ENCODE measurements at regions not wholly inside any gene's neighbourhood (a gene's known extent, or its start where the extent isn't known, plus 50 kb on each side); places are given as distances from the start of the nearest gene placed in this dataset.

DNA sequence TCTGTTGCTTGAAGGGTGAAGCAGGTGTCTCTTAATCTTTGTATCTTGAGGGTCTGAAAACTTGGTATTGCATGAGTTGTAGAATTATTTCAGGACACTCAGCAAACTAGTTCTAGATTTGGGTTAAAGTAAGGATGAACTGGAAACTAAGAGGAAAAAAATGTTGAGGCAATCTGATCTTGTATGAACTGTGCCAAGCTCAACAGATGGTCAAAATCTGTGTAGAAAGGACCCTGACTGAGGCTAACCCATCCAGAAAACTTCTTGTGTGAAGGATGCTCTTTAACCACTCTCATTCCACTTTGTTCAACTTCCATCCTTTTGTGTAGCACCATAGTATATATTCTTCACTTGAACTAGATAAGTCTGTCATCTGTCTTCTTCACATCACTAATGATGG, 861.7 kb downstream of the SLC4A3 start:
- DNase-seq (no peak), ATAC-seq (no peak)
- H3K27me3 ChIP-seq, result no peaks in the 10 kb centered on the region
- no peaks in the 10 kb centered on the region for H3K9me3 ChIP-seq
- intact Hi-C loops (cut with DNase I; ENCODE audit: low total_unique reads), result no loop called here
- H3K36me3 ChIP-seq, result no peaks in the 10 kb centered on the region
- no peaks in the 10 kb centered on the region for H3K4me1 ChIP-seq
- H3K27ac ChIP-seq, result no peak overlapping the region
- no peak overlapping the region for H3K4me3 ChIP-seq
- in situ Hi-C loops (cut with MboI; ENCODE audit: low sequenced_read_pairs in 4 of 4), result no loop called here
- TF ChIP-seq, protein P1, sequence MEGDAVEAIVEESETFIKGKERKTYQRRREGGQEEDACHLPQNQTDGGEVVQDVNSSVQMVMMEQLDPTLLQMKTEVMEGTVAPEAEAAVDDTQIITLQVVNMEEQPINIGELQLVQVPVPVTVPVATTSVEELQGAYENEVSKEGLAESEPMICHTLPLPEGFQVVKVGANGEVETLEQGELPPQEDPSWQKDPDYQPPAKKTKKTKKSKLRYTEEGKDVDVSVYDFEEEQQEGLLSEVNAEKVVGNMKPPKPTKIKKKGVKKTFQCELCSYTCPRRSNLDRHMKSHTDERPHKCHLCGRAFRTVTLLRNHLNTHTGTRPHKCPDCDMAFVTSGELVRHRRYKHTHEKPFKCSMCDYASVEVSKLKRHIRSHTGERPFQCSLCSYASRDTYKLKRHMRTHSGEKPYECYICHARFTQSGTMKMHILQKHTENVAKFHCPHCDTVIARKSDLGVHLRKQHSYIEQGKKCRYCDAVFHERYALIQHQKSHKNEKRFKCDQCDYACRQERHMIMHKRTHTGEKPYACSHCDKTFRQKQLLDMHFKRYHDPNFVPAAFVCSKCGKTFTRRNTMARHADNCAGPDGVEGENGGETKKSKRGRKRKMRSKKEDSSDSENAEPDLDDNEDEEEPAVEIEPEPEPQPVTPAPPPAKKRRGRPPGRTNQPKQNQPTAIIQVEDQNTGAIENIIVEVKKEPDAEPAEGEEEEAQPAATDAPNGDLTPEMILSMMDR (IDR thresholded peaks at IDR 0.05 in 4 of 5, conservative IDR thresholded peaks at IDR 0.05 in 1 of 5), result no peak
- no peak for TF ChIP-seq POLR2A (IDR thresholded peaks at IDR 0.05)

DNA sequence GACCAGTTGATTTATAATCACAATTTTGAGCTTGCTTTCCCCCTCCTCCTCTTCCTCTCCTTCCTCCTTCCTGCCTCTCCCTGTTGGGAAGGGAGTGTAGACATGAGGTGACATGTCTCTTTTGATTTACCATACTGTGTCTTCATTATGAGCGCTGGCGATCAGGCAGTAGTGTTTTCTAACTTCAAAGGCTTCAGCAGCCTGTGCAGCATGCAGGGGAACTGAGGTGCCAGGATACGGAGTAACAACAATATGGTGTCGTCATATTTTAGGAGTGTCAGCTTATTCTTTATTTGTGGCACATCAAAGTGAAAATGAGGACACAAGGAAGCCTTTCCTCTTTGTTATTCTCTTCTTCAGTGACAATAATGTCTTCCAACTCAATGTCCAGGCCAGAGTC, 864.2 kb downstream of the SLC4A3 start:
- H3K9me3 ChIP-seq, result no peaks in the 10 kb centered on the region
- H3K4me1 ChIP-seq, result no peaks in the 10 kb centered on the region
- ATAC-seq (no peak), DNase-seq (no peak)
- in situ Hi-C loops (cut with MboI; ENCODE audit: low sequenced_read_pairs in 4 of 4), result no loop called here
- no peak overlapping the region for H3K4me3 ChIP-seq
- H3K36me3 ChIP-seq, result no peaks in the 10 kb centered on the region
- H3K27me3 ChIP-seq, result no peaks in the 10 kb centered on the region
- TF ChIP-seq POLR2A (IDR thresholded peaks at IDR 0.05), result no peak
- TF ChIP-seq, protein P1 (IDR thresholded peaks at IDR 0.05 in 4 of 5, conservative IDR thresholded peaks at IDR 0.05 in 1 of 5), result no peak
- H3K27ac ChIP-seq, result no peak overlapping the region
- intact Hi-C loops (cut with DNase I; ENCODE audit: low total_unique reads), result no loop called here

DNA sequence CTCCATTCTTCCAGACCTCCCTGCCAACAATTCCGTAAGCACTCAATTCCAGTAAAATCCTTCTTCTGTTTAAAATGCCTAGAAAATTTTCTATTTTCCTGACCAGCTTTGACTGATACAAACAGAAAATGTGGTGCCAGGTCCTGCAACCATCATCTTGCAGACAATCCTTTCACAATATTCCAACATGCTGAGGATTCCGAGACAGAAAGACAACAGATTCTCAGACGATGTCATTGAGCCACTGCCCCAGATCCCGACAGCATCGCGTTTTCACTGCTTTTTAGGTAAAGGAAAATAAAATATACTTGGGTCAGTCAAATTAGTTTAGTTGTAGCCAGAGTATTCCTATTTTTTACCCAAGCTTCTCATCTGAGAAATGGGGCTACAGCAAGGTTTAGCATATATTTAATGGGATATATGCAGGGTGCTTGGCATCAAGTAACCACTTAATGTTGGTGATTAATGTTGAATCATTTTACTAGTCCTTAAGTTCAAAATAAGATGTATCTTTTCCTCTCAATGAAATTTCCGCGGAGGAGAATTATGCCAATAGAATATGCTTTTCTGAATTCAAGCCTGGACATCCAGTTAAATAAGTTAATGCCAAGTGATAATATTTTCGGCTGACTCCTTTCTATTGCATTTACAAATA, 866.6 kb downstream of the SLC4A3 start:
- DNase-seq (no peak), ATAC-seq (no peak)
- H3K4me3 ChIP-seq, result no peak overlapping the region
- TF ChIP-seq POLR2A (IDR thresholded peaks at IDR 0.05), result no peak
- TF ChIP-seq, protein P1 (IDR thresholded peaks at IDR 0.05 in 4 of 5, conservative IDR thresholded peaks at IDR 0.05 in 1 of 5), result no peak
- H3K27ac ChIP-seq, result no peak overlapping the region
- no peaks in the 10 kb centered on the region for H3K27me3 ChIP-seq
- no peaks in the 10 kb centered on the region for H3K4me1 ChIP-seq
- in situ Hi-C loops (cut with MboI; ENCODE audit: low sequenced_read_pairs in 4 of 4) (no loop called here), intact Hi-C loops (cut with DNase I; ENCODE audit: low total_unique reads) (no loop called here)
- H3K36me3 ChIP-seq, result no peaks in the 10 kb centered on the region
- H3K9me3 ChIP-seq, result no peaks in the 10 kb centered on the region

DNA sequence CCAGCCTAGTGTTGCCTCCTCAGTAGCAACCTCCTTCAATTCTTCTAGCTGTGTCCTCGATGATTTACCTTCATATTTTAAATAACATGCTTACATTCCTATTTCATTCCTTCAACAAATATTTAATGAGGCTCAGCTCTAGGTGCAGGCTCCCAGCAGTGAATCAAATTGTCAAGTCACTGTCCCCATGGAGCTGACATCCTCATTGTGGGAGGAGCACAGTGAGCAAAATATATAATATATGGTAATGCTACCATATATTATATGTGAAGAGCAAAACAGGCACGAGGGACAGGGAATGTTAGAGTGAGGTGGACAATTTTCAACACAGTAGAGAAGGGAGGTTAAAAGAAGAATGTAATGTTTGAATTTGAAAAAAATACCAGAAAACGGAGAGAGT, 869.1 kb downstream of the SLC4A3 start:
- no peak overlapping the region for H3K27ac ChIP-seq
- DNase-seq, result no peak
- H3K4me1 ChIP-seq, result no peaks in the 10 kb centered on the region
- no peaks in the 10 kb centered on the region for H3K36me3 ChIP-seq
- in situ Hi-C loops (cut with MboI; ENCODE audit: low sequenced_read_pairs in 4 of 4) (no loop called here), intact Hi-C loops (cut with DNase I; ENCODE audit: low total_unique reads) (no loop called here)
- H3K4me3 ChIP-seq, result no peak overlapping the region
- TF ChIP-seq POLR2A (IDR thresholded peaks at IDR 0.05), result no peak
- TF ChIP-seq, protein P1 (IDR thresholded peaks at IDR 0.05 in 4 of 5, conservative IDR thresholded peaks at IDR 0.05 in 1 of 5), result no peak
- no peaks in the 10 kb centered on the region for H3K9me3 ChIP-seq
- ATAC-seq, result no peak
- no peaks in the 10 kb centered on the region for H3K27me3 ChIP-seq

DNA sequence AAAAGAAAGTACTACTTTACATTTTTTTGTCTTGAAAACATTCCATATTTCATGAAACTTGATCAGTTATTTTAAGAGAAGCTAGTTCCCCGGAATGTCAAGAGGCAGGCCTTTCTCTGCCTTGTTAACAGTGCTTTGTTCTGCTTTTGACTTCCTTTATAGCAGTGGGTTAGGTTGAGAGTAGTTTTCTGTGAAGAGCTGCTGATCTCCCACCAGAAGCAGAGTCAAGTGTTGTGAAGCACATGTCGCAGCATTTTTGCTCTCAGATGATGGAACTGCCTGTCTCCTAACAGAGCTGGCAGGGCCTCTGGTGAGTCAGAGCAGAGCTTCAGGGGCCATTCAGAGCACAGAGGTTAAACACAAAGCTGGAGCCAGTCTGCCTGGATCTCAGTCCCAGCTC, 871.8 kb downstream of the SLC4A3 start:
- no peaks in the 10 kb centered on the region for H3K4me1 ChIP-seq
- no peak overlapping the region for H3K4me3 ChIP-seq
- intact Hi-C loops (cut with DNase I; ENCODE audit: low total_unique reads), result no loop called here
- ATAC-seq (no peak), DNase-seq (peak in 1 of 2 donors; percentile 11)
- H3K9me3 ChIP-seq, result no peaks in the 10 kb centered on the region
- no peak for TF ChIP-seq POLR2A (IDR thresholded peaks at IDR 0.05)
- TF ChIP-seq, protein P1 (IDR thresholded peaks at IDR 0.05 in 4 of 5, conservative IDR thresholded peaks at IDR 0.05 in 1 of 5), result no peak
- no peak overlapping the region for H3K27ac ChIP-seq
- in situ Hi-C loops (cut with MboI; ENCODE audit: low sequenced_read_pairs in 4 of 4), result no loop called here
- H3K27me3 ChIP-seq, result no peaks in the 10 kb centered on the region
- no peaks in the 10 kb centered on the region for H3K36me3 ChIP-seq

Data from gastrocnemius medialis (tissue), 4 donors.